SK-N-SH (cell line): ENCODE measurements at regions not wholly inside any gene's neighbourhood (a gene's known extent, or its start where the extent isn't known, plus 50 kb on each side); places are given as distances from the start of the nearest gene placed in this dataset.

Source experiments
- CTCF ChIA-PET: fragments of 300-600, 350-600 bp; formaldehyde crosslinking; extraction: SDS; loops from one replicate; lab custom pipeline; 2021; lab: Yijun Ruan, JAX
- POLR2A ChIA-PET: fragments of 350-600 bp; sonication (Branson Sonifier 250); formaldehyde crosslinking; extraction: SDS; loops from one replicate; lab custom pipeline; 2020; ENCODE audit warnings: antibody characterized with exemption, inconsistent platforms; lab: Yijun Ruan, JAX
- DNase-seq: peaks from one replicate; pipeline ENCODE4 v3.0.0; 2012
- H2AFZ ChIP-seq: fragments of 200-600 bp; sonication (generic); 2 replicates; pipeline ENCODE4 v1.8.1; 2016; ENCODE audit warnings: antibody characterized with exemption, mild to moderate bottlenecking, low read depth
- H3F3A ChIP-seq: fragments of 200-600 bp; sonication (generic); replicated peaks from 2 replicates; pipeline ENCODE3; 2016; ENCODE audit warnings: antibody characterized with exemption, mild to moderate bottlenecking; ENCODE audit not compliant: insufficient read depth
- H3K27ac ChIP-seq, 2 experiments: fragments of 200-500 bp in 1 of 2; fragments of 200-600 bp in 1 of 2; sonication (Bioruptor generic) in 1 of 2; sonication (generic), shearing (Covaris generic) in 1 of 2; 2 replicates each; pipeline versions ENCODE4 v1.5.1 to v1.6.1; 2014 to 2016; ENCODE audit warnings: low read depth in 2 of 2, inconsistent platforms in 1 of 2, low read length in 1 of 2, mild to moderate bottlenecking in 1 of 2, mixed read lengths in 1 of 2
- H3K27me3 ChIP-seq: fragments of 200-600 bp; sonication (generic), shearing (Covaris generic); 2 replicates; pipeline ENCODE4 v1.6.1; 2016; ENCODE audit warnings: mixed run types; ENCODE audit not compliant: insufficient read depth
- H3K36me3 ChIP-seq, 2 experiments: fragments of 200-500 bp in 1 of 2; fragments of 200-600 bp in 1 of 2; sonication (Bioruptor generic) in 1 of 2; sonication (generic) in 1 of 2; replicated peaks in 1 of 2; 2 replicates each; pipeline versions ENCODE3 to v1.5.1; 2014 to 2016; ENCODE audit warnings: low read length in 1 of 2, mild to moderate bottlenecking in 1 of 2; ENCODE audit not compliant: insufficient read depth in 2 of 2, control insufficient read depth in 1 of 2
- H3K4me1 ChIP-seq, 2 experiments: fragments of 200-500 bp in 1 of 2; fragments of 200-600 bp in 1 of 2; sonication (Bioruptor generic) in 1 of 2; sonication (generic), shearing (Covaris generic) in 1 of 2; 2 replicates each; pipeline versions ENCODE4 v1.5.1 to v1.6.1; 2014 to 2016; ENCODE audit warnings: low read depth in 1 of 2, low read length in 1 of 2, mixed run types in 1 of 2; ENCODE audit not compliant: insufficient read depth in 2 of 2, control insufficient read depth in 1 of 2
- H3K4me2 ChIP-seq: fragments of 200-600 bp; sonication (generic), shearing (Covaris generic); 2 replicates; pipeline ENCODE4 v1.6.1; 2017; ENCODE audit warnings: mixed run types
- H3K4me3 ChIP-seq, 2 experiments: fragments of 200-500 bp in 1 of 2; fragments of 200-600 bp in 1 of 2; sonication (Bioruptor generic) in 1 of 2; sonication (generic), shearing (Covaris generic) in 1 of 2; 2 replicates each; pipeline versions ENCODE4 v1.5.1 to v1.8.1; 2014 to 2016; ENCODE audit warnings: low read depth in 2 of 2, inconsistent platforms in 1 of 2, low read length in 1 of 2, mild to moderate bottlenecking in 1 of 2, mixed read lengths in 1 of 2, moderate library complexity in 1 of 2
- H3K79me2 ChIP-seq: fragments of 200-600 bp; sonication (generic); 2 replicates; pipeline ENCODE4 v1.8.1; 2017; ENCODE audit warnings: mild to moderate bottlenecking; ENCODE audit not compliant: insufficient read depth
- H3K9ac ChIP-seq: fragments of 200-600 bp; sonication (generic); 2 replicates; pipeline ENCODE4 v1.6.1; 2017; ENCODE audit warnings: mixed run types
- H3K9me2 ChIP-seq: fragments of 200-600 bp; sonication (generic); 2 replicates; pipeline ENCODE4 v1.6.1; 2017; ENCODE audit warnings: mixed run types
- H3K9me3 ChIP-seq: fragments of 200-600 bp; sonication (generic); 2 replicates; pipeline ENCODE4 v1.6.1; 2017; ENCODE audit warnings: mixed run types, mild to moderate bottlenecking, moderate library complexity
- H4K20me1 ChIP-seq: fragments of 200-600 bp; sonication (generic); 2 replicates; pipeline ENCODE4 v1.6.1; 2017; ENCODE audit warnings: mild to moderate bottlenecking, mixed run types; ENCODE audit not compliant: insufficient read depth
- FOSL2 ChIP-seq: IDR thresholded peaks from 2 replicates; pipeline ENCODE4 v1.4.0; 2012; ENCODE audit warnings: low read depth, mild to moderate bottlenecking, moderate library complexity, borderline replicate concordance
- FOXJ3 ChIP-seq: sonication (generic); formaldehyde crosslinking; IDR thresholded peaks from 2 replicates; pipeline ENCODE4 v1.5.1; 2020; ENCODE audit warnings: mild to moderate bottlenecking, missing genetic modification reagents
- GABPA ChIP-seq: IDR thresholded peaks from 2 replicates; pipeline ENCODE4 v1.4.0; 2012; ENCODE audit warnings: low read depth, mild to moderate bottlenecking
- NRF1 ChIP-seq: IDR thresholded peaks from 2 replicates; pipeline ENCODE4 v1.6.1; 2012; ENCODE audit warnings: low read depth, mild to moderate bottlenecking, low read length
- RFX5 ChIP-seq: IDR thresholded peaks from 2 replicates; pipeline ENCODE4 v1.6.1; 2012; ENCODE audit warnings: mild to moderate bottlenecking, improper control_type of control experiment, low read length
- SIN3A ChIP-seq: IDR thresholded peaks from 2 replicates; pipeline ENCODE4 v1.6.1; 2012; ENCODE audit warnings: low read depth, mild to moderate bottlenecking, low read length, moderate library complexity, borderline replicate concordance
- TCF12 ChIP-seq: IDR thresholded peaks from 2 replicates; pipeline ENCODE4 v1.4.0; 2012
- TEAD4 ChIP-seq: IDR thresholded peaks from 2 replicates; pipeline ENCODE4 v1.4.0; 2012; ENCODE audit warnings: mild to moderate bottlenecking, borderline replicate concordance; ENCODE audit not compliant: insufficient read depth
- WGBS: methylation state at CpG from one replicate; pipeline ENCODE4 v1.1.6; 2017; ENCODE audit warnings: low lambda C conversion rate; 5-methylcytosine and 5-hydroxymethylcytosine counted together
- TF ChIP-seq, protein P1 (sequence below): IDR thresholded peaks from 2 replicates; pipeline ENCODE4; 2012
- TF ChIP-seq, protein P2 (sequence below): IDR thresholded peaks from 2 replicates; pipeline ENCODE4 v1.4.0; 2012; ENCODE audit warnings: low read depth, borderline replicate concordance
- TF ChIP-seq, protein P3 (sequence below): fragments of 200-600 bp; sonication (generic); IDR thresholded peaks from 2 replicates; pipeline ENCODE4 v1.6.1; 2017; ENCODE audit warnings: antibody characterized with exemption, mild to moderate bottlenecking, moderate library complexity
- TF ChIP-seq, protein P4 (sequence below): fragments of 150-350 bp; IDR thresholded peaks from 2 replicates; pipeline ENCODE4 v1.6.1; 2016; ENCODE audit warnings: mild to moderate bottlenecking, low read depth, low read length

DNA sequence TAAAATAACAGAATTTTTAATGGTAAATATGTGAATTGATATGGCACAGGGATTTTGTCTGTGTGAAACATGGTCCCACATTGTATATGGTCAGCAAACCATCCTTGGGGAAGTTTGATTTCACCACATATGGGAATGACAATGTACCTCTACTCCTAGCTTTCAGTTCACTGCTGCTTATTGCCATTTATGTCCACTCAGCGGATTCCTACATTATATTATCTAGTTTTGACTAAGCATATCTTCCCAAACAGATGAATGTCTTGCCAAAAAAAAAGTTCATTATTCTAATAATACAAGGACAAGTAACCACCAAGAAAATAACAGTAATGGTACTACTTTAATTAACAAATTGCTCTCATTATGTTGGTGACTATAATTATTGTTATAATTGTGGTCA lies 1521.6 kb downstream of the MAT2B start:
- Histone ChIP-seq H3K9me3 (no peaks in the 10 kb centered on the region), H3F3A (no peaks in the 10 kb centered on the region), H3K4me1 (peaks cover 0 to 4% of the 10 kb centered on the region in 2 experiments; a peak in 1 of 4 replicates), H3K4me3 (no peak overlapping the region), H3K4me2 (no peak overlapping the region), H3K79me2 (no peaks in the 10 kb centered on the region), H3K9me2 (no peaks in the 10 kb centered on the region), H2AFZ (no peak overlapping the region), H3K9ac (no peak overlapping the region), H4K20me1 (no peaks in the 10 kb centered on the region), H3K36me3 (no peaks in the 10 kb centered on the region), H3K27ac (no peak overlapping the region), H3K27me3 (no peaks in the 10 kb centered on the region)
- no peak for DNase-seq
- 30% methylated on average over 1 of the region's 1 CpG for WGBS
- ChIA-PET CTCF (interaction anchor here (0.6 kb wide), 1 partner anchor 9 kb away, joined by 3 read pairs; no protein-coding TSS in a partner anchor), POLR2A (no interaction called here)
- TF ChIP-seq, protein P1, sequence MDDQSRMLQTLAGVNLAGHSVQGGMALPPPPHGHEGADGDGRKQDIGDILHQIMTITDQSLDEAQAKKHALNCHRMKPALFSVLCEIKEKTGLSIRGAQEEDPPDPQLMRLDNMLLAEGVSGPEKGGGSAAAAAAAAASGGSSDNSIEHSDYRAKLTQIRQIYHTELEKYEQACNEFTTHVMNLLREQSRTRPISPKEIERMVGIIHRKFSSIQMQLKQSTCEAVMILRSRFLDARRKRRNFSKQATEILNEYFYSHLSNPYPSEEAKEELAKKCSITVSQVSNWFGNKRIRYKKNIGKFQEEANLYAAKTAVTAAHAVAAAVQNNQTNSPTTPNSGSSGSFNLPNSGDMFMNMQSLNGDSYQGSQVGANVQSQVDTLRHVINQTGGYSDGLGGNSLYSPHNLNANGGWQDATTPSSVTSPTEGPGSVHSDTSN = no peak
- TF ChIP-seq, protein P2, sequence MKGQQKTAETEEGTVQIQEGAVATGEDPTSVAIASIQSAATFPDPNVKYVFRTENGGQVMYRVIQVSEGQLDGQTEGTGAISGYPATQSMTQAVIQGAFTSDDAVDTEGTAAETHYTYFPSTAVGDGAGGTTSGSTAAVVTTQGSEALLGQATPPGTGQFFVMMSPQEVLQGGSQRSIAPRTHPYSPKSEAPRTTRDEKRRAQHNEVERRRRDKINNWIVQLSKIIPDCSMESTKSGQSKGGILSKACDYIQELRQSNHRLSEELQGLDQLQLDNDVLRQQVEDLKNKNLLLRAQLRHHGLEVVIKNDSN = no peak

DNA sequence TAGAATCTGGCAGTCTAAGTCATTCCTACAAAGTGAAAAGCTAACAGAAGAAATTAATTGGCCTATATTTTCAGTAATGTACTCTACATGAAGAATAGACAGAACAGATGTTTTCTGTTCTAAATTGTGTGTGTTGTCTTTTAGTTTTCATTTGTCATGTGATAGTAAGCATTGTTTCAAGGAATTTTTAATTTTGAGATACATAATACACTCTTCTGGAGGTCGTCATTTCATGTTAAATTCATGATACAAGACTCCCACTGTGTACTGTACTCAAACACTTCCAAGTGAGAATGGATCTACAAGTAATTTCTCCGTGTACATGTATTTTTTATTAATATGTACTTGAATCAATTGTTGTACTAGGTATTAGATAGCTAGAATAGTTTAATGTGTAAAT lies 1522.9 kb downstream of the MAT2B start:
- H3F3A ChIP-seq = no peaks in the 10 kb centered on the region
- no peak overlapping the region for H2AFZ ChIP-seq
- no peaks in the 10 kb centered on the region for H3K36me3 ChIP-seq
- no peak overlapping the region for H3K4me3 ChIP-seq
- no peaks in the 10 kb centered on the region for H3K27me3 ChIP-seq
- WGBS = 13% methylated on average over 2 of the region's 2 CpGs
- no peak overlapping the region for H3K9ac ChIP-seq
- H3K79me2 ChIP-seq = no peaks in the 10 kb centered on the region
- no peaks in the 10 kb centered on the region for H3K9me3 ChIP-seq
- H3K9me2 ChIP-seq = no peaks in the 10 kb centered on the region
- no peak overlapping the region for H3K27ac ChIP-seq
- DNase-seq = no peak
- H3K4me2 ChIP-seq = no peak overlapping the region
- no peak for TF ChIP-seq GABPA
- TF ChIP-seq, protein P2 = no peak
- no peak for TF ChIP-seq TEAD4
- TF ChIP-seq NRF1 = no peak
- TF ChIP-seq, protein P3, sequence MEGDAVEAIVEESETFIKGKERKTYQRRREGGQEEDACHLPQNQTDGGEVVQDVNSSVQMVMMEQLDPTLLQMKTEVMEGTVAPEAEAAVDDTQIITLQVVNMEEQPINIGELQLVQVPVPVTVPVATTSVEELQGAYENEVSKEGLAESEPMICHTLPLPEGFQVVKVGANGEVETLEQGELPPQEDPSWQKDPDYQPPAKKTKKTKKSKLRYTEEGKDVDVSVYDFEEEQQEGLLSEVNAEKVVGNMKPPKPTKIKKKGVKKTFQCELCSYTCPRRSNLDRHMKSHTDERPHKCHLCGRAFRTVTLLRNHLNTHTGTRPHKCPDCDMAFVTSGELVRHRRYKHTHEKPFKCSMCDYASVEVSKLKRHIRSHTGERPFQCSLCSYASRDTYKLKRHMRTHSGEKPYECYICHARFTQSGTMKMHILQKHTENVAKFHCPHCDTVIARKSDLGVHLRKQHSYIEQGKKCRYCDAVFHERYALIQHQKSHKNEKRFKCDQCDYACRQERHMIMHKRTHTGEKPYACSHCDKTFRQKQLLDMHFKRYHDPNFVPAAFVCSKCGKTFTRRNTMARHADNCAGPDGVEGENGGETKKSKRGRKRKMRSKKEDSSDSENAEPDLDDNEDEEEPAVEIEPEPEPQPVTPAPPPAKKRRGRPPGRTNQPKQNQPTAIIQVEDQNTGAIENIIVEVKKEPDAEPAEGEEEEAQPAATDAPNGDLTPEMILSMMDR = no peak
- no peak for TF ChIP-seq SIN3A
- TF ChIP-seq TCF12 = no peak
- TF ChIP-seq, protein P4, sequence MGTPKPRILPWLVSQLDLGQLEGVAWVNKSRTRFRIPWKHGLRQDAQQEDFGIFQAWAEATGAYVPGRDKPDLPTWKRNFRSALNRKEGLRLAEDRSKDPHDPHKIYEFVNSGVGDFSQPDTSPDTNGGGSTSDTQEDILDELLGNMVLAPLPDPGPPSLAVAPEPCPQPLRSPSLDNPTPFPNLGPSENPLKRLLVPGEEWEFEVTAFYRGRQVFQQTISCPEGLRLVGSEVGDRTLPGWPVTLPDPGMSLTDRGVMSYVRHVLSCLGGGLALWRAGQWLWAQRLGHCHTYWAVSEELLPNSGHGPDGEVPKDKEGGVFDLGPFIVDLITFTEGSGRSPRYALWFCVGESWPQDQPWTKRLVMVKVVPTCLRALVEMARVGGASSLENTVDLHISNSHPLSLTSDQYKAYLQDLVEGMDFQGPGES = no peak
- TF ChIP-seq RFX5 = no peak
- TF ChIP-seq FOXJ3 (CRISPR knock-in tag) = no peak
- no peak for TF ChIP-seq FOSL2
- TF ChIP-seq, all 33 proteins: peak for 0
- H3K4me1 ChIP-seq = peaks cover 0 to 4% of the 10 kb centered on the region in 2 experiments; a peak in 1 of 4 replicates
- ChIA-PET CTCF (no interaction called here), POLR2A (no interaction called here)
- no peaks in the 10 kb centered on the region for H4K20me1 ChIP-seq
